Trophoblast cell (in vitro differentiated cells and primary cell): ENCODE measurements at regions not wholly inside any gene's neighbourhood (a gene's known extent, or its start where the extent isn't known, plus 50 kb on each side); places are given as distances from the start of the nearest gene placed in this dataset.

Source experiments
- DNase-seq, 2 donors: peaks; one replicate each; pipeline ENCODE4 v3.0.0-alpha.2; 2016
- H2AFZ ChIP-seq: 2 replicates; pipeline ENCODE4 v1.6.1; 2013; ENCODE audit warnings: low read length, moderate library complexity, mild to moderate bottlenecking; ENCODE audit not compliant: insufficient read depth, poor library complexity
- H2AK5ac ChIP-seq: 2 replicates; pipeline ENCODE4 v1.6.1; 2013; ENCODE audit warnings: mild to moderate bottlenecking, low read length
- H2BK120ac ChIP-seq: 2 replicates; pipeline ENCODE4 v1.6.1; 2013; ENCODE audit warnings: low read length, mild to moderate bottlenecking, moderate library complexity; ENCODE audit not compliant: insufficient read depth, poor library complexity
- H2BK12ac ChIP-seq: 2 replicates; pipeline ENCODE4 v1.6.1; 2013; ENCODE audit warnings: mild to moderate bottlenecking, low read length, moderate library complexity
- H2BK5ac ChIP-seq: 2 replicates; pipeline ENCODE4 v1.6.1; 2013; ENCODE audit warnings: low read length, low read depth, moderate library complexity, mild to moderate bottlenecking; ENCODE audit not compliant: poor library complexity
- H3K14ac ChIP-seq: 2 replicates; pipeline ENCODE4 v1.6.1; 2013; ENCODE audit warnings: mild to moderate bottlenecking, low read length
- H3K18ac ChIP-seq: 2 replicates; pipeline ENCODE4 v1.6.1; 2013; ENCODE audit warnings: mild to moderate bottlenecking, low read length
- H3K23ac ChIP-seq: 2 replicates; pipeline ENCODE4 v1.6.1; 2013; ENCODE audit warnings: low read length
- H3K27ac ChIP-seq: 2 replicates; pipeline ENCODE4 v1.5.1; 2013; ENCODE audit warnings: low read depth, mild to moderate bottlenecking, inconsistent platforms, low read length, moderate library complexity
- H3K27me3 ChIP-seq: 2 replicates; pipeline ENCODE4 v1.6.1; 2013; ENCODE audit warnings: inconsistent platforms, mild to moderate bottlenecking, low read length, moderate library complexity; ENCODE audit not compliant: insufficient read depth
- H3K36me3 ChIP-seq, 2 experiments: 1 replicate in 1 of 2; 2 replicates in 1 of 2; pipeline ENCODE4 v1.6.1; 2013; ENCODE audit warnings: low read length in 2 of 2, mild to moderate bottlenecking in 2 of 2, moderate library complexity in 1 of 2; ENCODE audit not compliant: insufficient read depth in 2 of 2, control insufficient read depth in 1 of 2
- H3K4ac ChIP-seq: 2 replicates; pipeline ENCODE4 v1.6.1; 2013; ENCODE audit warnings: low read depth, mild to moderate bottlenecking, low read length, moderate library complexity
- H3K4me1 ChIP-seq, 2 experiments: 1 replicate in 1 of 2; 2 replicates in 1 of 2; pipeline ENCODE4 v1.6.1; 2013; ENCODE audit warnings: low read length in 2 of 2, mild to moderate bottlenecking in 2 of 2, moderate library complexity in 1 of 2; ENCODE audit not compliant: insufficient read depth in 2 of 2, control insufficient read depth in 1 of 2
- H3K4me2 ChIP-seq: 2 replicates; pipeline ENCODE4 v1.6.1; 2013; ENCODE audit warnings: inconsistent platforms, mild to moderate bottlenecking, low read length, moderate library complexity
- H3K4me3 ChIP-seq: 2 replicates; pipeline ENCODE4 v1.5.1; 2013; ENCODE audit warnings: mild to moderate bottlenecking, low read depth, low read length, inconsistent platforms
- H3K79me1 ChIP-seq: one replicate; pipeline ENCODE4 v1.6.1; 2013; ENCODE audit warnings: low read length
- H3K79me2 ChIP-seq: 2 replicates; pipeline ENCODE4 v1.6.1; 2013; ENCODE audit warnings: low read length, mild to moderate bottlenecking; ENCODE audit not compliant: control insufficient read depth, insufficient read depth, poor library complexity
- H3K9ac ChIP-seq: 2 replicates; pipeline ENCODE4 v1.6.1; 2013; ENCODE audit warnings: mild to moderate bottlenecking, low read length
- H3K9me3 ChIP-seq: 2 replicates; pipeline ENCODE4 v1.6.1; 2013; ENCODE audit warnings: low read depth, mild to moderate bottlenecking, control low read depth, inconsistent platforms, low read length; ENCODE audit not compliant: insufficient read depth
- H4K12ac ChIP-seq: 2 replicates; pipeline ENCODE4 v1.6.1; 2013; ENCODE audit warnings: low read depth, mild to moderate bottlenecking, low read length, moderate library complexity
- H4K8ac ChIP-seq: 2 replicates; pipeline ENCODE4 v1.6.1; 2013; ENCODE audit warnings: low read depth, mild to moderate bottlenecking, low read length, moderate library complexity
- H4K91ac ChIP-seq: one replicate; pipeline ENCODE4 v1.6.1; 2013; ENCODE audit warnings: low read depth, mild to moderate bottlenecking, low read length, moderate library complexity
- WGBS: extraction: QIAGEN DNeasy Blood & Tissue Kit; methylation state at CpG from one replicate; pipeline ENCODE4 v1.1.7; 2013; ENCODE audit warnings: missing lambda C conversion rate; ENCODE audit not compliant: insufficient read length, insufficient coverage; ENCODE audit errors: extremely low coverage; 5-methylcytosine and 5-hydroxymethylcytosine counted together

DNA sequence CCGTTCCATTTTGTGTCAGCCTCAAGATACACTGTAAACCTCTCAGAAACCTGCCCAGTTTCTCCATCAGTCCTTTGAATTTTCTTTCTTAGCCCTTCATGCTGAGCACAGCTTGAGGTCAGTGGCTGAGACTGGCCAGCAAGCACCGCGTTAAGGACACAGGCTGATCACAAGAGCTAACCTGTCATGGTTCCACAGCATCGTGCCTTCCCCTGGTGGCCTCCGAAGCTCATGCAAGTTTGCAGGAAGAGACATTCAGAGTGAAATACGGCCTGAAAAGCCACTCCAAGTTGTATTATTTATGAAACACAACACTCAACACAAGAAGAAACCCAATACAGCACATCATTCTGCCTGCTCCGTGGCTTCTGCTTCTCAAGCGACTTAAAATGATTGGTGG, 57.0 kb upstream of the PFKP start:
- Histone ChIP-seq H3K9me3 (no peaks in the 10 kb centered on the region), H3K36me3 (no peaks in the 10 kb centered on the region), H3K79me1 (no peaks in the 10 kb centered on the region), H3K4ac (no peak overlapping the region), H3K27me3 (no peaks in the 10 kb centered on the region), H2AK5ac (no peak overlapping the region), H3K4me3 (no peak overlapping the region), H3K14ac (no peak overlapping the region), H4K91ac (no peak overlapping the region), H3K4me1 (no peaks in the 10 kb centered on the region), H3K79me2 (no peaks in the 10 kb centered on the region), H3K18ac (no peak overlapping the region), H2AFZ (no peak overlapping the region), H3K9ac (no peak overlapping the region), H4K8ac (no peak overlapping the region), H2BK12ac (no peak overlapping the region), H3K23ac (no peak overlapping the region), H2BK5ac (no peak overlapping the region), H2BK120ac (no peak overlapping the region), H3K4me2 (no peak overlapping the region), H3K27ac (no peak overlapping the region), H4K12ac (no peak overlapping the region)
- no CpG with 5 or more reads among the region's 8 CpGs for WGBS
- DNase-seq = no peak

DNA sequence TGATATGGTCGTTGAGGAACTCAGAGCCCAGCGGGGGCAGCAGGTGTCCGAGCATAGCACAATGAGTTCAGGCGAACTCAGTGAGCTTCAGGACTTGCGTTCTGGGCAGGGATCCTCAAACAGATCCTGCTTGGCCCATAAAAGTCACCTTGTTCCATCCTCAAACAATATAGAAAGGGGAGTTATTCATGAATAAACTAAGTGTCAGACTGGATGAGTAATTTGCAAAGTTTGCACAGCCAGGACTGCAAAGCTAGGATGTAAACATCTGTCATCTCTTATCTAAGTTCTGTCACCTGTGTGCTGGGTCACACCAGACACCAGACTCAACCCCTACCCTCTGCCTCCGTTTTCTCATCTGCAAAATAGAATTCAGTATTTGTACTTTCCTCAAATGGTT, 58.0 kb upstream of the PFKP start:
- no peak overlapping the region for H3K14ac ChIP-seq
- no peak overlapping the region for H3K9ac ChIP-seq
- H2BK12ac ChIP-seq = no peak overlapping the region
- no peak overlapping the region for H4K91ac ChIP-seq
- no peak overlapping the region for H4K8ac ChIP-seq
- H3K4me1 ChIP-seq = no peaks in the 10 kb centered on the region
- no peak overlapping the region for H3K4ac ChIP-seq
- no peak overlapping the region for H3K4me3 ChIP-seq
- no peaks in the 10 kb centered on the region for H3K79me2 ChIP-seq
- no peak overlapping the region for H3K18ac ChIP-seq
- H3K27me3 ChIP-seq = no peaks in the 10 kb centered on the region
- no peak overlapping the region for H2AK5ac ChIP-seq
- H2BK120ac ChIP-seq = no peak overlapping the region
- no peak overlapping the region for H2BK5ac ChIP-seq
- DNase-seq = no peak
- WGBS = no CpG with 5 or more reads among the region's 6 CpGs
- H4K12ac ChIP-seq = no peak overlapping the region
- H2AFZ ChIP-seq = no peak overlapping the region
- H3K27ac ChIP-seq = no peak overlapping the region
- no peaks in the 10 kb centered on the region for H3K9me3 ChIP-seq
- no peaks in the 10 kb centered on the region for H3K36me3 ChIP-seq
- H3K23ac ChIP-seq = no peak overlapping the region
- H3K79me1 ChIP-seq = no peaks in the 10 kb centered on the region
- no peak overlapping the region for H3K4me2 ChIP-seq

DNA sequence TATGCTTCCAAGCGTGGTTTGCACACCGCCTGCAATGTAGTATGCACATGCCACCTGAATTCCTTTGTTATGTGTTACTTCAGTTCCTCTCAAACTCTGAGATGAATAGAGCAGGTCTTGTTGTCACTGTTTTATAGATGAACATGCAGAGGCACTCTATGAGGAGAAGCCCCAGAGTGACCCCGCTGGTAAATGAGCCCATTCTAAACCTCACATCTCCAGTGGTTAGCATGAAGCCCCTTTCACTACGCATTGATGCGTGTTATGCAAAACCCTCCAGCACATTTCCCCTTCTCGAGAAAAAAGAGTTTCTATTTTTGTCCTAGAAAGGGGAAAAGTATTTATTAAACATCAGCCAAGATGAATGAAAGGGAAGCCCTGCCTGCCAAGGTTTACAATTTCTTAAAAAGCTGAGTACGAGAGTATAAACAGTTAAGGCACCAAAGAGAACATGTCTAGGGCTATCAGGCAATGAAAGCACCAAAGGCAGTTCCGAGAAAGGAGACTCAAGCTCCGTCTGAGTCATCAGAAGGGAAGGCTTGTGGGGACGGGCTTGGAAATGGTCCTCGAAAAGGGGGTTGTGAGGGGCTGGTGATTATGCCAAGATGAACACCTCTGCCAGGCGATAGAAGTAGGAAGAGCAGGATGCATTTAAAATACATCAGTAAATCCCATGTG, 58.7 kb upstream of the PFKP start:
- H3K4me3 ChIP-seq = no peak overlapping the region
- no peak overlapping the region for H2AFZ ChIP-seq
- H4K91ac ChIP-seq = no peak overlapping the region
- H3K9me3 ChIP-seq = no peaks in the 10 kb centered on the region
- no peak overlapping the region for H3K14ac ChIP-seq
- no peaks in the 10 kb centered on the region for H3K79me2 ChIP-seq
- no peaks in the 10 kb centered on the region for H3K27me3 ChIP-seq
- H3K4ac ChIP-seq = no peak overlapping the region
- H4K8ac ChIP-seq = no peak overlapping the region
- H3K4me2 ChIP-seq = no peak overlapping the region
- no peak overlapping the region for H3K18ac ChIP-seq
- H3K9ac ChIP-seq = no peak overlapping the region
- no peaks in the 10 kb centered on the region for H3K79me1 ChIP-seq
- no peak overlapping the region for H3K27ac ChIP-seq
- no peak overlapping the region for H2BK120ac ChIP-seq
- no peaks in the 10 kb centered on the region for H3K36me3 ChIP-seq
- no peak overlapping the region for H4K12ac ChIP-seq
- H2BK5ac ChIP-seq = no peak overlapping the region
- no peak overlapping the region for H2BK12ac ChIP-seq
- H3K23ac ChIP-seq = no peak overlapping the region
- no peak overlapping the region for H2AK5ac ChIP-seq
- peak in 1 of 2 donors; percentile 40 for DNase-seq
- H3K4me1 ChIP-seq = no peaks in the 10 kb centered on the region
- no CpG with 5 or more reads among the region's 12 CpGs for WGBS

DNA sequence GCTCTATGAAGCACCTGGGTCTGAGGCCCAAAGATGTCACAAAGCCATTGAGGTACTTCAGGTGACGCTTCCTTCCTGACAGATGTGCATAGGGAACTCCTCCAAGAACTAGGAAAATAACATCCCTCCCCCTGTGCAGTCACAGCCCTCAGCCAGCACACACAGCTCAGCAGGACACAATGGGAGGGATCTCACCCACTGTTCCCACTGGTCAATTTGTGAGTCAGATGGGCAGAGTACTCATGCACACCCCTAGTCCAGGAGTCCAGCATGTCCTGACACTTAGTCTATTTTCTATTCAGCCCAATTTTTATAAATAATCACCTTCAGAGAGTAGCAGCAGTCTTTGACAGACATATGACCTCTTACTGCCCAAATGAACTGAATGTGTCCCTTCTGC, 60.7 kb upstream of the PFKP start:
- Histone ChIP-seq H2AK5ac (no peak overlapping the region), H3K4me1 (no peaks in the 10 kb centered on the region), H3K27me3 (no peaks in the 10 kb centered on the region), H3K4ac (no peak overlapping the region), H3K4me2 (no peak overlapping the region), H3K79me2 (no peaks in the 10 kb centered on the region), H3K23ac (no peak overlapping the region), H2BK5ac (no peak overlapping the region), H2AFZ (no peak overlapping the region), H2BK12ac (no peak overlapping the region), H4K8ac (no peak overlapping the region), H3K18ac (no peak overlapping the region), H3K4me3 (no peak overlapping the region), H3K9ac (no peak overlapping the region), H4K91ac (no peak overlapping the region), H3K14ac (no peak overlapping the region), H3K9me3 (no peaks in the 10 kb centered on the region), H3K36me3 (no peaks in the 10 kb centered on the region), H3K27ac (no peak overlapping the region), H4K12ac (no peak overlapping the region), H2BK120ac (no peak overlapping the region), H3K79me1 (no peaks in the 10 kb centered on the region)
- no CpG with 5 or more reads among the region's 1 CpG for WGBS
- DNase-seq = no peak
